H9 (cell line): ENCODE measurements at regions not wholly inside any gene's neighbourhood (a gene's known extent, or its start where the extent isn't known, plus 50 kb on each side); places are given as distances from the start of the nearest gene placed in this dataset.

ENCODE experiments used
- DNase-seq: peaks from one replicate; pipeline ENCODE4 v3.0.0-alpha.2; 2017
- H2AFZ ChIP-seq: one replicate; pipeline ENCODE4 v1.6.1; 2013; ENCODE audit warnings: mild to moderate bottlenecking, low read length, control low read depth, moderate library complexity
- H2AK5ac ChIP-seq: 2 replicates; pipeline ENCODE4 v1.6.1; 2013; ENCODE audit warnings: low read length, control low read depth, mixed read lengths; ENCODE audit not compliant: insufficient read length
- H2BK120ac ChIP-seq: one replicate; pipeline ENCODE4 v1.6.1; 2013; ENCODE audit warnings: low read depth, mild to moderate bottlenecking, low read length, control low read depth, inconsistent platforms; ENCODE audit not compliant: poor library complexity, severe bottlenecking
- H2BK12ac ChIP-seq: 2 replicates; pipeline ENCODE4 v1.6.1; 2013; ENCODE audit warnings: low read length, control low read depth, mixed read lengths, low read depth; ENCODE audit not compliant: insufficient read length
- H2BK15ac ChIP-seq: 2 replicates; pipeline ENCODE4 v1.6.1; 2013; ENCODE audit warnings: low read depth, low read length, control low read depth
- H2BK20ac ChIP-seq: one replicate; pipeline ENCODE4 v1.6.1; 2013; ENCODE audit warnings: low read depth, mild to moderate bottlenecking, low read length, control low read depth, inconsistent platforms; ENCODE audit not compliant: poor library complexity, severe bottlenecking
- H2BK5ac ChIP-seq: 2 replicates; pipeline ENCODE4 v1.6.1; 2013; ENCODE audit warnings: low read length, control low read depth, mixed read lengths; ENCODE audit not compliant: insufficient read length
- H3K14ac ChIP-seq: 2 replicates; pipeline ENCODE4 v1.6.1; 2013; ENCODE audit warnings: low read length, control low read depth; ENCODE audit not compliant: insufficient read depth
- H3K18ac ChIP-seq: 2 replicates; pipeline ENCODE4 v1.6.1; 2013; ENCODE audit warnings: low read depth, mild to moderate bottlenecking, mixed read lengths, low read length, control low read depth; ENCODE audit not compliant: insufficient read length
- H3K23ac ChIP-seq: 2 replicates; pipeline ENCODE4 v1.6.1; 2013; ENCODE audit warnings: low read length, control low read depth, mixed read lengths, low read depth; ENCODE audit not compliant: insufficient read length
- H3K23me2 ChIP-seq: 2 replicates; pipeline ENCODE4 v1.6.1; 2013; ENCODE audit warnings: low read depth, mild to moderate bottlenecking, mixed read lengths, low read length, control low read depth; ENCODE audit not compliant: insufficient read length, poor library complexity, severe bottlenecking
- H3K27ac ChIP-seq: 2 replicates; pipeline ENCODE4 v1.5.1; 2013; ENCODE audit warnings: low read length, control low read depth, mixed read lengths, low read depth; ENCODE audit not compliant: insufficient read length
- H3K27me3 ChIP-seq: 2 replicates; pipeline ENCODE4 v1.6.1; 2013; ENCODE audit warnings: low read length, control low read depth, inconsistent platforms; ENCODE audit not compliant: insufficient read depth
- H3K4ac ChIP-seq: 2 replicates; pipeline ENCODE4 v1.6.1; 2013; ENCODE audit warnings: low read depth, mild to moderate bottlenecking, control low read depth, inconsistent platforms, low read length, moderate library complexity
- H3K4me1 ChIP-seq: 2 replicates; pipeline ENCODE4 v1.6.1; 2013; ENCODE audit warnings: low read length, control low read depth, inconsistent platforms; ENCODE audit not compliant: insufficient read depth
- H3K4me2 ChIP-seq: 2 replicates; pipeline ENCODE4 v1.6.1; 2013; ENCODE audit warnings: low read length, control low read depth, mixed read lengths; ENCODE audit not compliant: insufficient read length, insufficient read depth
- H3K56ac ChIP-seq: 2 replicates; pipeline ENCODE4 v1.6.1; 2013; ENCODE audit warnings: low read depth, mild to moderate bottlenecking, mixed read lengths, low read length, control low read depth; ENCODE audit not compliant: insufficient read length
- H3K79me1 ChIP-seq: 2 replicates; pipeline ENCODE4 v1.6.1; 2013; ENCODE audit warnings: low read depth, mild to moderate bottlenecking, moderate library complexity, low read length, control low read depth, inconsistent platforms; ENCODE audit not compliant: insufficient read depth, poor library complexity, severe bottlenecking
- H3K79me2 ChIP-seq: 2 replicates; pipeline ENCODE4 v1.6.1; 2013; ENCODE audit warnings: low read length, control low read depth, inconsistent platforms; ENCODE audit not compliant: insufficient read depth
- H3K9ac ChIP-seq: 2 replicates; pipeline ENCODE4 v1.6.1; 2013; ENCODE audit warnings: low read length, control low read depth, mixed read lengths; ENCODE audit not compliant: insufficient read length; ENCODE audit errors: extremely low read depth
- H3K9me3 ChIP-seq: one replicate; pipeline ENCODE4 v1.6.1; 2013; ENCODE audit warnings: low read depth, low read length, inconsistent platforms; ENCODE audit not compliant: control insufficient read depth
- H3T11ph ChIP-seq: one replicate; pipeline ENCODE4 v1.6.1; 2013; ENCODE audit warnings: mild to moderate bottlenecking, low read length, control low read depth, inconsistent platforms
- H4K20me1 ChIP-seq: one replicate; pipeline ENCODE4 v1.6.1; 2013; ENCODE audit not compliant: control insufficient read depth, insufficient read length, insufficient read depth
- H4K5ac ChIP-seq: 2 replicates; pipeline ENCODE4 v1.6.1; 2013; ENCODE audit warnings: low read depth, mild to moderate bottlenecking, mixed read lengths, low read length, control low read depth; ENCODE audit not compliant: insufficient read length
- H4K8ac ChIP-seq: replicated peaks from 2 replicates; pipeline ENCODE4 v1.6.1; 2013; ENCODE audit warnings: low read length, control low read depth, mixed read lengths, low read depth; ENCODE audit not compliant: insufficient read length
- H4K91ac ChIP-seq: 2 replicates; pipeline ENCODE4 v1.6.1; 2013; ENCODE audit warnings: low read depth, mild to moderate bottlenecking, moderate library complexity, mixed read lengths, low read length, control low read depth; ENCODE audit not compliant: insufficient read length
- H3K27ac Mint-ChIP-seq, 3 experiments: 2 replicates in 2 of 3; 3 replicates in 1 of 3; pipeline ENCODE4 v1.8.0; 2020 to 2021; ENCODE audit warnings: mixed read lengths in 3 of 3, mild to moderate bottlenecking in 1 of 3, moderate library complexity in 1 of 3
- H3K27me3 Mint-ChIP-seq: 2 replicates; pipeline ENCODE4 v1.8.0; 2021; ENCODE audit warnings: low read depth, mild to moderate bottlenecking, moderate library complexity, mixed read lengths
- H3K36me3 Mint-ChIP-seq, 3 experiments: 2 replicates in 2 of 3; 3 replicates in 1 of 3; pipeline ENCODE4 v1.8.0; 2020 to 2021; ENCODE audit warnings: low read depth in 3 of 3, mixed read lengths in 3 of 3; ENCODE audit not compliant: insufficient read depth in 1 of 3
- H3K4me1 Mint-ChIP-seq, 2 experiments: 2 replicates each; pipeline ENCODE4 v1.8.0; 2020; ENCODE audit warnings: mixed read lengths in 2 of 2
- H3K4me3 Mint-ChIP-seq, 2 experiments: 2 replicates in 1 of 2; 3 replicates in 1 of 2; pipeline ENCODE4 v1.8.0; 2020 to 2021; ENCODE audit warnings: mild to moderate bottlenecking in 2 of 2, mixed read lengths in 2 of 2, moderate library complexity in 1 of 2
- H3K9me3 Mint-ChIP-seq, 2 experiments: 2 replicates in 1 of 2; 3 replicates in 1 of 2; pipeline ENCODE4 v1.8.0; 2020; ENCODE audit warnings: mild to moderate bottlenecking in 2 of 2, mixed read lengths in 2 of 2, moderate library complexity in 1 of 2
- WGBS: extraction: QIAGEN DNeasy Blood & Tissue Kit; methylation state at CpG from one replicate; pipeline ENCODE4 v1.1.7; 2013; ENCODE audit warnings: missing lambda C conversion rate, low lambda C conversion rate, mixed read lengths; ENCODE audit not compliant: insufficient read length; ENCODE audit errors: extremely low coverage; 5-methylcytosine and 5-hydroxymethylcytosine counted together
- TF ChIP-seq, protein P1 (sequence below): fragments of 200-600 bp; sonication (generic); conservative IDR thresholded peaks from 3 replicates; pipeline ENCODE4 v1.8.0; 2021; ENCODE audit warnings: antibody characterized with exemption, mild to moderate bottlenecking

DNA sequence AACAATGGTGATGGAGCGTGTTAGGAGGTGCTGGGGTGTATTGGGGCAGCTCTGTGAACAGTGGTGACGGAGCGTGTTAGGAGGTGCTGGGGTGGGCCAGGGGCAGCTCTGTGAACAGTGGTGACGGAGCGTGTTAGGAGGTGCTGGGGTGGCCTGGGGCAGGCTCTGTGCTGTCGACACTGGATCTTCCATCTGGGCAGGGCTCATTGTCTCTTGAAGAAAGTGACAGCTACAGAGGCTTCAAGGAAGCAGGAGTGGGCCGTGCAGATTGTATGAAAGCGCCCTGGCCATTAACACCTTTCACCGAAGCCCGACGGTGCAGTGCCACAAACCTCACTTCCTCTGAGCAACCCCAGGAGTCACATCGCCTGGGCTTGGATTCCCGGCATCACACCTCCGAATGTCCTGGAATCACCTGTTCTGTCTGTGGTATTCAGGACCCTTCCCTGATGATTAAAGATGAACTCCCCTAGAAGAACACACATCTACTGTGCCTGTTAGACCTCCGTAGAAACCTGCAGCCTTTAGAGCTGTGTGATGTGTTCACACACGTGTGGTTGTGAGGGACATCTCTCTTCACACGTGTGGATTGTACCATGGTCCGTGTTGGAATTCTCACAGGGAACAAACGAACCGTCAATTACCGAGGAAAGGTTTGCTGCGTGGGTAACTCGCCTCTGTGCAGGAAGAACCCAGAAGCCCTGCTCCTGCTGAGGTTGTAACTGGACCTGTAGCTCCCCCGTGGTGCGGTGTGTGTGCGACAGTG, 377.7 kb downstream of the THBS2 start:
- Histone ChIP-seq H3K4me2 (no peak overlapping the region), H3K27ac (no peak overlapping the region), H2BK5ac (no peak overlapping the region), H3K9me3 (no peaks in the 10 kb centered on the region), H3K56ac (no peak overlapping the region), H2BK120ac (no peak overlapping the region), H2BK15ac (no peak overlapping the region), H4K20me1 (no peaks in the 10 kb centered on the region), H2AK5ac (no peak overlapping the region), H3K4me1 (no peaks in the 10 kb centered on the region), H3K14ac (no peak overlapping the region; the same call in 1 of the 2 replicates), H3K23ac (no peak overlapping the region), H2BK12ac (no peak overlapping the region), H4K91ac (no peak overlapping the region), H3K23me2 (no peaks in the 10 kb centered on the region), H3K9ac (no peak overlapping the region), H3K4ac (no peak overlapping the region), H3T11ph (no peak overlapping the region), H2AFZ (no peak overlapping the region), H3K18ac (peak overlapping the region; percentile 21), H4K5ac (no peak overlapping the region), H3K79me1 (no peaks in the 10 kb centered on the region), H3K79me2 (no peaks in the 10 kb centered on the region), H4K8ac (no peak overlapping the region), H3K27me3 (no peaks in the 10 kb centered on the region), H2BK20ac (no peak overlapping the region)
- Mint-ChIP-seq H3K9me3 (no peaks in the 10 kb centered on the region), H3K4me3 (no peak overlapping the region), H3K27ac (no peak overlapping the region; a peak in 1 of 7 replicates), H3K27me3 (peaks cover 4% of the 10 kb centered on the region), H3K36me3 (no peaks in the 10 kb centered on the region), H3K4me1 (peaks cover 8 to 11% of the 10 kb centered on the region in 2 experiments)
- no CpG with 5 or more reads among the region's 26 CpGs for WGBS
- no peak for DNase-seq
- TF ChIP-seq, protein P1, sequence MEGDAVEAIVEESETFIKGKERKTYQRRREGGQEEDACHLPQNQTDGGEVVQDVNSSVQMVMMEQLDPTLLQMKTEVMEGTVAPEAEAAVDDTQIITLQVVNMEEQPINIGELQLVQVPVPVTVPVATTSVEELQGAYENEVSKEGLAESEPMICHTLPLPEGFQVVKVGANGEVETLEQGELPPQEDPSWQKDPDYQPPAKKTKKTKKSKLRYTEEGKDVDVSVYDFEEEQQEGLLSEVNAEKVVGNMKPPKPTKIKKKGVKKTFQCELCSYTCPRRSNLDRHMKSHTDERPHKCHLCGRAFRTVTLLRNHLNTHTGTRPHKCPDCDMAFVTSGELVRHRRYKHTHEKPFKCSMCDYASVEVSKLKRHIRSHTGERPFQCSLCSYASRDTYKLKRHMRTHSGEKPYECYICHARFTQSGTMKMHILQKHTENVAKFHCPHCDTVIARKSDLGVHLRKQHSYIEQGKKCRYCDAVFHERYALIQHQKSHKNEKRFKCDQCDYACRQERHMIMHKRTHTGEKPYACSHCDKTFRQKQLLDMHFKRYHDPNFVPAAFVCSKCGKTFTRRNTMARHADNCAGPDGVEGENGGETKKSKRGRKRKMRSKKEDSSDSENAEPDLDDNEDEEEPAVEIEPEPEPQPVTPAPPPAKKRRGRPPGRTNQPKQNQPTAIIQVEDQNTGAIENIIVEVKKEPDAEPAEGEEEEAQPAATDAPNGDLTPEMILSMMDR: no peak
